Esophagus mucosa (tissue), 1 donor: ENCODE measurements at regions not wholly inside any gene's neighbourhood (a gene's known extent, or its start where the extent isn't known, plus 50 kb on each side); places are given as distances from the start of the nearest gene placed in this dataset.

Experiments
- ATAC-seq: fragments of 200-7000 bp; cut with Tn5 transposase; one replicate; pipeline ENCODE4 v1.9.1; 2020
- donor health status: DM: yes; HTN: yes; CAD: no.

DNA sequence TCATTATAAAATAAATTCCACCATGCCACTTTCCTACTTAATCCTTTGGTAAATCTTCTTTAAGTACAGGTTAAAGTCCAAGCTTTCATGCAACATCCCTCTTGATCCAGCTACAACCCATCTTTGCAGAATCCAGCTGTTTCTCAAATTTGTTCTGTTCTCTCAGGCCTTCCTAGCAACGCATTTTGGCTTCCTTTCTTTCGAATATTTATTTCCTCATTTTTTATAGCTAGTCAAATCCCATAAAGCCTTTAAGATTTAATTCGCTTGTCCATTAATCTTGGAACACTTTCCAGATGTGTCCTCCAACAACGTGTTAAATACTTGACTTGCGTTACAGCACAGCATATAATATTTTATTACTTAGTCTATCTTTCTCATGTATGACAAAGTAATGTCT, 600.1 kb upstream of the CHORDC1 start:
- no peak for ATAC-seq

GRCh38 chr11:90818196-90818745, 595.4 kb upstream of the CHORDC1 start:
- ATAC-seq: no peak

GRCh38 chr11:90809581-90809980, 586.7 kb upstream of the CHORDC1 start:
- ATAC-seq: no peak

DNA sequence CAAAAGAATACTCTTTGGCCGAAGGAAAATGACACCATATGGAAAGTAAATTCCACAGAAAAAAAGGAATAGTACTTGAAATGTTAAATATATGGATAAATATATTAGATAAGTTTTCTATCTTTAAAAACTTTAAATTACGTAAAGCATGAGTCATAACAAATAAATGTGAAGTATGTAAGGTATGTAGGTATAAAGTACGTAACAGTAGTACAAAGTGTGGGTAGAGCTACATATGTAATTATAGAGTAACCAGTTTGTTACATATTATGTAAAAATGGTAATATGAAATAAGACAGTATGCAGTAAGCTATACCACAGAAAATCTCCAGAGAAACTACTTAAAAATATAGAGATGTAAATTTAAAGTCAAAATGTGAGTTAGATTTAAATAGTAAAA, 582.3 kb upstream of the CHORDC1 start:
- no peak for ATAC-seq

DNA sequence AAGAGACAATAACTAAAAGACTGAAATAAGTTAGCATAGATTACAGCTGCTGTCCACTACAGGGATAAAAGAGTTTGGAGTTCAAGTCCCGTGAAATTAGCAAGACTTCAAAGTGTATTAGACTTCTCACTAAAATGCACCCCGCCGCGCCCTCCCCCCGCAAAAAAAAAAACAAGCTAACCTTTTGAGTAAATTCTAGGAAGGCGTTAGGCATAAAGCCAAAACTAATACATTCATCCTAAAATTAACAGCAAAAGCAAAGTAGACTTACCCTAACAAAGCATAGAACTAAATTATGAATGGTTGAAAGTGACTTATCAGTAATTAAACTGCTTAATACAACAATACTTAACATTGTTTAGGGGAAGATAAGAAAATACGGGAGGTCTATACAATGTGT, 581.0 kb upstream of the CHORDC1 start:
- no peak for ATAC-seq

DNA sequence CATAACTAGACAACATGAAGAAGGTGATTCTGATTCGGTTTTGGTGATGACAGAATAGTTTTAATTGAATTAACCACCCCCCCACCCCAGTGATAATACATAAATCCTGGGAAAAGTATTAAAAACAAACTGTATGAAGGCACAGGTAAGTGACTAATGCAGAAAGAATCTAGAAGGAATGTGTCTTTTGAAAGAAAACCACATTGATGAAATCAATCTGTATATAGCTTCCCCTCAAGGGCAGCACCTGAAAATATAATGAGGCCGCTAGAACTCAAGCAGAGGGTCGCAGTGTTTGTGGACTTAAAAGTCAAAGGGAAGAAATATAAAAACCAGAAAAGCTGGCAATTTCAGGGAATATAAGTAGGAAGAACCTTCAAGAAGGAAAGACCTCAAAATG, 580.5 kb upstream of the CHORDC1 start:
- no peak for ATAC-seq

GRCh38 chr11:90798769-90799168, 575.9 kb upstream of the CHORDC1 start:
- ATAC-seq: no peak

- ATAC-seq: no peak
Measured at GRCh38 chr11:90795746-90796145, 572.9 kb upstream of the CHORDC1 start.

DNA sequence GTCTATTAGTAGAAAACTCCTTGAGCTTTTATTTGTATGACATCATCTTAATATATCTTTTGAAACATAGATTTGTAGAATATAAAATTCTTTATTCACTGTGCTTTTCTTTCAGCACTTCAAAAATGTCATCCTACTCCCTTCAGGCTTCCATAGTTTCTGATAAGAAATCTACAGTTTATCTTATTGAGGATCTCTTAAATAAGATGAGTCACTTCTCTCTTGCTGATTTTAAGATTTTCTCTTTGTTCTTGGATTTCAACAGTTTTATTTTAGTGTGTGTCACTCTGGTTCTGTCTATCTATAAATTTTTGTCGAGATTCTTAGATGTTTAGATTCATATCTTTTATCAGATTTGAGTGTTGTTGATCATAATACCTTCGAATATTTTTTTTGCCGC, 566.1 kb upstream of the CHORDC1 start:
- ATAC-seq: no peak

- no peak for ATAC-seq
Measured at GRCh38 chr11:90784241-90784814, 561.5 kb upstream of the CHORDC1 start.

GRCh38 chr11:90783111-90783510, 560.3 kb upstream of the CHORDC1 start:
- ATAC-seq: no peak

- ATAC-seq: no peak
Measured at GRCh38 chr11:90779098-90779497, 556.2 kb upstream of the CHORDC1 start.

- no peak for ATAC-seq
Measured at GRCh38 chr11:90775567-90776165, 552.8 kb upstream of the CHORDC1 start.

- ATAC-seq: no peak
Measured at GRCh38 chr11:90774727-90775566, 552.1 kb upstream of the CHORDC1 start.

GRCh38 chr11:90770007-90770406, 547.2 kb upstream of the CHORDC1 start:
- ATAC-seq: no peak

- no peak for ATAC-seq
Measured at GRCh38 chr11:90766121-90766520, 543.3 kb upstream of the CHORDC1 start.

DNA sequence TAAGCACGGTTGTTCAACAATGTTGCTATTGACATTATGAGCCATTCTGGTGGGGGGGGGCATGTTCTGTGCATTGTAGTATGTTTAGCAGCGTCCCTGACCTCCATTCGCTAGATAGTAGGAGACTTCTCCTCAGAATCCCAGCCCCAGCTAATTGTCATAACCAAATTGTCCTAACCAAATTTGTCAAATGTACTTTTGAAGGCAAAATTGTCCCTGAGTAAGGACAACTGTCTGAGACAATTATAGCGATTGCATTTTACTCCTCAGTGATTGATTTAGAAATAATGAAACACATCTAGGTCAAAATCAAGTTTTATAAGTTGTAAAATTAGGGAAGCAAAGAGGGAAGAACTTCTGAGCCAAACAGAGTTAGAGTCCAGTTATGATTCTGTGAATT, 541.8 kb upstream of the CHORDC1 start:
- no peak for ATAC-seq

DNA sequence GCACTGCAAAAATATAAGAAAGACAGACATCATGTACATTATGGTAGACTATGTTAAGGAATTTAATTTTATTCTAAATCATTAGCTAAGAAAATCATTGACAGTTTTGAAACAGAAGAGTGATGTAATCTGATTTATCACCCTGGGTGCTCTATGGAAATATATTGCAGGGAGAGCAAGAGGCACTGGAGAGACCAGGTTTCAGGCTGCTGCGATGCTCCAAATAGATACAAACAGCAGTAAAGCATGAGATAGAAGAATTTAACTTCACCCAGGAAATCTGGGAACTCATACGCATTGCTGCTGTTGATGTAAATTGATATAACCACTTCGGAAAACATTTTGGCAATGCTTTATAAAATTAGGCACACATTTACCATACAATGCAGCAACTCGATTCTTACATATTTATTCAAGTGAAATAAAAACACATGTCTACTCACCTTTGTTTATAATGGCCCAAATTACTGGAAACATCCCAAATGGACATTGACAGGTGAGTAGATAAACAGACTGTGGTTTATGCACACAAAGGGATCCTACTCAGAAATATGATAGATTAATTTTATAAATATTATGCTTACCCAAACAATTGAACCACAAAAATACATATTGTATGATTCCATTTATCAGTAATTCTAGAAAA, 535.1 kb upstream of the CHORDC1 start:
- ATAC-seq: no peak

- no peak for ATAC-seq
Measured at GRCh38 chr11:90756617-90757016, 533.8 kb upstream of the CHORDC1 start.

DNA sequence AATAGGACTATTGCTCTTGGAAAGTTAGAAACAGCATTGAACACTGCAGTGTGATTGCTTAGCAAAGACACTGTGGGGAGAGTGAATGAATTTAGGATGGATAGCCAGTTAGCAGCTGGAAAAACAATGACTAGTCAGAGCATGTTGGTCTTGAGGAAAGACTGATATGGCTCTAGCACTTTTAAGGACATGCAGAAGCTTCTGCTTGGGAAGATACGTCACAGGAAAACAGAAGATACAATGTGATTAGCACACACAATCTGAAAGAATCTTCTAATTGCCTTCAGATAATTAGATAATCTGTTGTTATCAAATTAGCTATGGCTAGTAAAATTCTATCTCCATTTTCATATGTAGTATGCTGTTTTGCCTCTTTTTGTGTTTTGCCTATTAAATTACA, 530.7 kb upstream of the CHORDC1 start:
- ATAC-seq: no peak

- no peak for ATAC-seq
Measured at GRCh38 chr11:90747057-90747456, 524.2 kb upstream of the CHORDC1 start.

DNA sequence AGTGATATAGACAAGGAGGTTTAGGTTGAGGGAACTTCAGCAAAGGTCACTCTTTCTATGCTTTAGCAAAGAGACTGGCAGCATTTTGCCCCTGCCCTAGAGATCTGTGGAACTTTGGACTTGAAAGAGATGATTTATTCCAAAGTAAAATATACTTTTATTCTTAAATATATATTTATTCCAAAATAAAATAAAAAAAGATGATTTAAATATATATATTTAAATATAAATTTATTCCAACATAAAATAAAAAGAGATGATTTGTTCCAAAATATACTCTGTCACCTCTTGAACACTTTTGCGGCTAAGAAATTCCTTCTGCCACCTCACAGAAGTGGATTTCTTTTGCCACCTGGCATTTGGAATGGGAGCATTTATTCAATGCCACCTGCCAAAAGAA, 521.3 kb upstream of the CHORDC1 start:
- ATAC-seq: no peak

DNA sequence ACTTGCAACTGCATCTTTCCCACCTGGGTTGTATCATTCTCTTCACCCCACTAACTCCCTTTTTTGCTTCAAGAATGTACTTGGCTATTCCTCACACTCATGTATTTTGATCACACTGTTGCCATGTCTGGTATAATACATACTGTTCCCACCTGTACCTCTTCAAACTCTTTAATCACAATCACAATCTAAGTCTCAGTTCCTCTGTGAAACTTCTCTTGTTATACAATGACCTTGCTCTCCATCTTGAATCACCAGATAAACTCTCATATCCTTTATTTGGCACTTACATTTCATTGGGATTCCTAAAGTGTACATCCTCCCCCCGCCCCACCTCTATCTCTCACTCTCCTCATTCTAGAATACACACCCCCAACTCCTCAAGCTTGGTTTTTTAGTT, 516.0 kb upstream of the CHORDC1 start:
- ATAC-seq: no peak
